ENCODE measurements at regions not wholly inside any gene's neighbourhood (a gene's known extent, or its start where the extent isn't known, plus 50 kb on each side); places are given as distances from the start of the nearest gene placed in this dataset.

- Histone ChIP-seq H3K27me3 (replicated peaks in 1 of 4; ENCODE audit: control extremely low read depth in 1 of 4, control insufficient read depth in 3 of 4, insufficient read depth in 4 of 4, low read length in 3 of 4) (no peaks in the 10 kb centered on the region), H3K4me1 (ENCODE audit: control insufficient read depth in 2 of 2, insufficient read depth in 2 of 2, low read length in 2 of 2) (no peaks in the 10 kb centered on the region), H4K20me1 (ENCODE audit: control insufficient read depth, insufficient read depth, low read length, poor library complexity, severe bottlenecking) (no peaks in the 10 kb centered on the region), H3K9ac (ENCODE audit: low read length) (no peak overlapping the region), H2AFZ (ENCODE audit: insufficient read depth, low read depth, low read length, poor library complexity, severe bottlenecking) (no peak overlapping the region), H3K9me3 (ENCODE audit: control extremely low read depth in 1 of 3, control insufficient read depth in 2 of 3, insufficient read depth in 1 of 3, low read length in 2 of 3) (no peaks in the 10 kb centered on the region), H3K79me2 (ENCODE audit: control insufficient read depth, insufficient read depth, low read length) (no peaks in the 10 kb centered on the region), H3K4me3 (ENCODE audit: control extremely low read depth in 1 of 5, extremely low read depth in 1 of 5, insufficient read depth in 1 of 5, low read depth in 2 of 5, low read length in 4 of 5) (no peak overlapping the region), H3K36me3 (replicated peaks in 1 of 2; ENCODE audit: control extremely low read depth in 1 of 2, control insufficient read depth in 1 of 2, extremely low read depth in 1 of 2, insufficient read depth in 2 of 2, low read length in 1 of 2) (no peaks in the 10 kb centered on the region), H3K4me2 (replicated peaks; ENCODE audit: low read depth, low read length, poor library complexity, severe bottlenecking) (no peak overlapping the region), H3K27ac (ENCODE audit: low read length in 2 of 2) (no peak overlapping the region)
- intact Hi-C loops (cut with micrococcal nuclease) = no loop called here
- no peaks in the 10 kb centered on the region for H3K9me3 Mint-ChIP-seq (ENCODE audit: insufficient read depth)
- no peak overlapping the region for H3K4me3 Mint-ChIP-seq
- POLR2A ChIA-PET = no interaction called here
- ATAC-seq (ENCODE audit: low read depth) (no peak), DNase-seq (no peak)
- H3K27ac Mint-ChIP-seq = no peak overlapping the region
- CTCF ChIA-PET = no interaction called here
- H3K4me1 Mint-ChIP-seq = no peaks in the 10 kb centered on the region
- no CpG with 5 or more reads among the region's 8 CpGs for WGBS (ENCODE audit: insufficient coverage)
- TF ChIP-seq EZH2 (IDR thresholded peaks at IDR 0.05; ENCODE audit: borderline replicate concordance, insufficient read depth, low read depth, low read length, poor library complexity, severe bottlenecking) (no peak), CTCF (IDR thresholded peaks at IDR 0.05) (peak; percentile 64)
- H3K27me3 Mint-ChIP-seq = no peaks in the 10 kb centered on the region
These were observed 113.2 kb upstream of the DGKB start for GRCh38 chr7:15015545-15016314.

GRCh38 chr7:15012135-15012534 is 109.6 kb upstream of the DGKB start:
- H3K27me3 ChIP-seq (replicated peaks in 1 of 4; ENCODE audit: control extremely low read depth in 1 of 4, control insufficient read depth in 3 of 4, insufficient read depth in 4 of 4, low read length in 3 of 4) = no peaks in the 10 kb centered on the region
- ATAC-seq (ENCODE audit: low read depth) (no peak), DNase-seq (no peak)
- no peak overlapping the region for H3K9ac ChIP-seq (ENCODE audit: low read length)
- intact Hi-C loops (cut with micrococcal nuclease) = no loop called here
- no peaks in the 10 kb centered on the region for H4K20me1 ChIP-seq (ENCODE audit: control insufficient read depth, insufficient read depth, low read length, poor library complexity, severe bottlenecking)
- TF ChIP-seq EZH2 (IDR thresholded peaks at IDR 0.05; ENCODE audit: borderline replicate concordance, insufficient read depth, low read depth, low read length, poor library complexity, severe bottlenecking) (no peak), CTCF (IDR thresholded peaks at IDR 0.05) (no peak)
- no peaks in the 10 kb centered on the region for H3K36me3 ChIP-seq (replicated peaks in 1 of 2; ENCODE audit: control extremely low read depth in 1 of 2, control insufficient read depth in 1 of 2, extremely low read depth in 1 of 2, insufficient read depth in 2 of 2, low read length in 1 of 2)
- no peak overlapping the region for H3K27ac ChIP-seq (ENCODE audit: low read length in 2 of 2)
- no peak overlapping the region for H3K4me3 Mint-ChIP-seq
- H3K4me1 Mint-ChIP-seq = no peaks in the 10 kb centered on the region
- no peaks in the 10 kb centered on the region for H3K9me3 ChIP-seq (ENCODE audit: control extremely low read depth in 1 of 3, control insufficient read depth in 2 of 3, insufficient read depth in 1 of 3, low read length in 2 of 3)
- CTCF ChIA-PET = no interaction called here
- WGBS (ENCODE audit: insufficient coverage) = no CpG with 5 or more reads among the region's 4 CpGs
- no peak overlapping the region for H3K4me2 ChIP-seq (replicated peaks; ENCODE audit: low read depth, low read length, poor library complexity, severe bottlenecking)
- no peaks in the 10 kb centered on the region for H3K9me3 Mint-ChIP-seq (ENCODE audit: insufficient read depth)
- H3K4me3 ChIP-seq (ENCODE audit: control extremely low read depth in 1 of 5, extremely low read depth in 1 of 5, insufficient read depth in 1 of 5, low read depth in 2 of 5, low read length in 4 of 5) = no peak overlapping the region
- POLR2A ChIA-PET = no interaction called here
- H2AFZ ChIP-seq (ENCODE audit: insufficient read depth, low read depth, low read length, poor library complexity, severe bottlenecking) = no peak overlapping the region
- H3K27ac Mint-ChIP-seq = no peak overlapping the region
- no peaks in the 10 kb centered on the region for H3K27me3 Mint-ChIP-seq
- H3K79me2 ChIP-seq (ENCODE audit: control insufficient read depth, insufficient read depth, low read length) = no peaks in the 10 kb centered on the region
- no peaks in the 10 kb centered on the region for H3K4me1 ChIP-seq (ENCODE audit: control insufficient read depth in 2 of 2, insufficient read depth in 2 of 2, low read length in 2 of 2)

Data from B cell (primary cell).